ENCODE measurements at regions not wholly inside any gene's neighbourhood (a gene's known extent, or its start where the extent isn't known, plus 50 kb on each side); places are given as distances from the start of the nearest gene placed in this dataset.
A peak's percentile ranks its signal among the peaks of the same experiment; 100 is the strongest.
"Not testable (repeated sequence)": the region's sequence is repeated elsewhere in the genome, so short reads cannot be mapped to it uniquely, and the experiment has no call there.

DNA sequence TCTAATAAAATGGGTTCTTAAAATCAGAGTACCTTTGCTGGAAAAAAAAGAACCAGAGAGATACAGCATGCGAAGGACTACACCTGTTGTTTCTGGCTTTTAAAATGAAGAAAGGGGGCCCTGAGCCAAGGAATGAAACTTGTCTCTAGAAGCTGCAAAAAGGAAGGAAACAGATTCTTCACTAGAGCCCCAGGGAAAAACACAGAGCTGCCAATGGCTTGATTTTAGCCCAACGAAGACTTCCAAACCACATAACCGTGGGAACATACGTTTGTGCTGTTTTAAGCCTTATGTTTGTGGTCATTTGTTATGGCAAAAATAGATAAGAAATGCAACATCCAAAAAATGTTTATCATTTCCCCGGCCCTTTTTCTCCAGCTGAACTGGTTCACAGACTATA lies 780.0 kb downstream of the SORCS1 start:
- DNase-seq, result peak in 1 of 3 donors; percentile 63

DNA sequence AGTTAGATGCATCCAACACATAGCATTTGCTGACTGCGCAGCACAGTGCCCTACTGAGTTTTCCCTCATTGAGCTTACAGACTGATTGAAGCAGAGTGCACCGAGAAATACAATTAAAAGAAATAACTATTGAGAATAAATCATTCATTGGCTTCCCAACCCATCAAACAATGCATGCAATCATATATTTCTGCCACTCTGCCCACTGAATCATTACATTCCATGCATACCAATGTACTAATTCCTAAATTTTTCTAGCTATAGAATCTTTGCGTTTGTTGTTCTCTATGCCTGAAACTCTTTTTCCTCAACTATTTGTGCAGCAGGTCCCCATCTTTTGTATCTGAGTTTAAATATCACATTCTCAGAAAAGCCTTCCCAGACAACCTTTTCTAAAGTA lies 783.8 kb downstream of the SORCS1 start:
- DNase-seq, result no peak

DNA sequence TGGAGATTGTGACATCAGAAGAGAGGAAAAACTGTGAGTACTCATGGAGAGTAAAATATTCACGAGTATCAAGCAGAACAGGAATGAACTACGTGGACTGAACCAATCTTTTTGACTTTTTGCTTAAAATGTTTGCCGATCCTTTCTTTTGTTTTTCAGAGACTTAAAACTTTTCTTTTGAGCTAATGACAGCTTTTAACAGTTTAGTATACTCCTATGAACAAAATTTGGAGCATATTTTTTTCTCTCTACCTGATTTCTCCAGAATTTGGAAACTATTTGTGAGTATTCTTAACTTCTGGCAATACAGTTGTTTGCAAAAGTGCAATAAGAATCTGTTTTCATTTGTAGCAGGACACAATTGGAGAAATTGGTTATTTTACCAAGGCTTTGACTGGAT lies 786.3 kb downstream of the SORCS1 start:
- no peak for DNase-seq

DNA sequence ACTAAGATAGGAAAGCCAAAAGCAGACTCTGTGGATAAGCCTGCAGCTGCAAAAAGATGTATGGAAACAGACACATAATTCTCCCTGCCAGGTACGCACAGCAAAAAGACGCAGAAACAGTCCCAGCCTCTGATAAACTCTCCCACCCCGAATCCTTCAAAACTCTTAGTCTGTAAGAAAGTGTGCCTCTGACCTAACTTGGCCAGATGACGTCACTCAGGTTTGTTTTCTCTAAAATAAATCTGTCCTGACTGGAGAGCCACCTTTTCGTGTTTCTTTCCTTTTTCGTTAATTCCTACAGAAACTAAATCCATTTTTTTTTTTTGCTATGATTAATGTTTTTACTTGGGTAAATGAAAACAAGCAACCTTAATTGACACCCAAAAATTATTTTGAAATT lies 793.8 kb downstream of the SORCS1 start:
- DNase-seq, result no peak

DNA sequence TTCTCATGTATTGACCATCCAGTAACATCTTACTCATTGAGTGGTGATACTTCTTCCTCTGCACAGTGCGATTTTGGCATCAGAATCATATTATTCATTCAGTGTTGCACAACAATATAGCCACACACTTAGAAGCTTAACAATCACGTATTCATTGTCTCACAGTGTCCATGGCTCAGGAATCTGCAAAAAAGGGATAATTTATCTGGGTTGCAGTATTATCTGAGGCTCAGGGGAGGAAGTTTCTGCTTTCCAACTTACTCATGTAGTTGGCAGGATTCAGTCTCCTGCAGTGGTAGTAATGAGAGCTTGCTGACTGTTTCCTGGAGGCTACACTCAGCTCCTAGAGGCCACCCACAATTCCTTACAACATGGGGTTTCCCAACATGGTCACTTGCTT lies 803.6 kb downstream of the SORCS1 start:
- peak; percentile 9 to 86 (median 42) for DNase-seq

DNA sequence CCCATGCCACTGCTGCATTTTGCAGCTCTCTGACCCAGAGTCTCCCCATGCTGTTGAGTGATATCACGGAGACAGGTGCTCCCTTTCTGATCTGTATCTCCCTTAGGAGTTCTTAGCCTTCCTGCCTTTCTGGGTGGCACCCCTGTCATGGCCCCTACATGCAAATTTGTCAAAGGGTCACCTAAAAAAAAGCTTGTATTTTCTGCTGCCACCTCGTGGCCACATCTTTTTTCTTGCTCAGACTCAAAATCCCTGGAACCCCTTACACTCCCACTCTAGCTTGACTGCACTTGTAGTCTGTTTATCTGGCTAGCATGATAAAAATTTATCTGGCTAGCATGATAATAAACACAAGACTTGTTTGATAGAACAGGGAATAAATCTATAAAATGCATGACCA lies 809.1 kb downstream of the SORCS1 start:
- no peak for DNase-seq

DNA sequence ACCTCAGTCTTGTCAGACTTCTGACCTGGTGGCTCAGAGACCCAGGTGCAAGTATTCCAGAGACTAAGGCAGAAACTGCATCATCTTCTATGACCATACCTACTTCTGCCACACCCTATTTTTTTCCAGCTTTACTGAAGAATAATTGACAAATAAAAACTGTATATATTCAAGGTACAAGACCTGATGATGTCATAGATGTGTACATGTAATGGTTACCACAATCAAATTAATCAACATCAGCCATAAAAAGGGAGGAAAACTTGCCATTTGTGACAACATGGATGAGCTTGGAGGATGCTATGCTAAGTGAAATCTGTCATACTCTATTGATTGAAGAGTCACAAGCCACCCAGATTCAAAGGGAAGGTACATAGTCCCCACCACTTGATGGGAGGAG lies 815.6 kb downstream of the SORCS1 start:
- DNase-seq, result no peak

DNA sequence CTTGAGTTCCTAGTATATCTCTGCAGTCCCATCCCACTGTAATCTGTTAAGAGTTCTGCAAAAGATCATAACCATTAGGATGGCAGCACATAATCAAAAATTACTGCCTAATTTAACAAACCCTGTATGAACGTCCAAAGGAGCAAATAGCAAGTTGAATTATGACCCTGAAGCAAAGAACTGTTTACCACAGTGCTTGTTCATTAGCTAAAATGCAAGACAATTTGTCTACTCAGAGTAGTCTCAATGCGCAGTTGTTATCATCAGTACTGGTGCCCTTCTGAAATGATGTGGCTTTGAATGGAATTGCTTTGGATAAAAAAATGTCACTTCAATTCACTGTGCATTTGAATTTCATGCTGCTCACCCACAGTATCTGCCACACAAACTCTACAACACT lies 817.0 kb downstream of the SORCS1 start:
- no peak for DNase-seq

DNA sequence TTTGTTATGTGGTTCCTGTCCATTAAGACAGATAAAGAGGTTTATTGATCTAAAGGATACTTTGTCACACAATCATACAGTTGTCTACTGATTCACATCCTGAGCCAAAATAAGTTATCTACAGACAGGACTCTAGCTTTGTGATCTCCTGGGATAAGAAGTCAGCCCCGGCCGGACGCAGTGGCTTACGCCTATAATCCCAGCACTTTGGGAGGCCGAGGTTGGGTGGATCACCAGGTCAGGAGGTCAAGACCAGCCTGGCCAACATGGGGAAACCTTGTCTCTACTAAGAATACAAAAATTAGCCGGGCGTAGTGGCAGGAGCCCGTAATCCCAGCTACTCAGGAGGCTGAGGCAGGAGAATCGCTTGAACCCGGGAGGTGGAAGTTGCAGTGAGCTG lies 821.0 kb downstream of the SORCS1 start:
- not testable (repeated sequence) for DNase-seq

DNA sequence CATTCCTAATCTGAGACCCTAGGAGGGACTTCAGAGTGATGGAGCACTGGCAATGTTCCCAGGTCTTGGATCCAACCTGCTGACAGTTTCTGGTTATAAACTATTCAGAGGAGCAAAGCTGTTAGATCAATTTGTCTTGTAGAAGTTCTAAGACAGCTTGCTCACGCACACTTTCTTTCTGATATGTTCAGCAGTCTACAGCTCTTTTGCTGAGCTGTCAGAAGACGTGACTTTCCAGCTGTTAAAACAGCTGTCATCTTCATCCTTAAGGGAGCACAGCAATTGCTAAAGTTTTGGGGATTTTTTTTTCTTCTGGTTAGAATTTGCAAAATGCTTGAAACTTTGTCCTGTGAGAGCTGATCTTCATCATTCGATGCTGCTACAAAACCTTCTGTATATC lies 823.1 kb downstream of the SORCS1 start:
- DNase-seq, result peak in 1 of 3 donors; percentile 20

DNA sequence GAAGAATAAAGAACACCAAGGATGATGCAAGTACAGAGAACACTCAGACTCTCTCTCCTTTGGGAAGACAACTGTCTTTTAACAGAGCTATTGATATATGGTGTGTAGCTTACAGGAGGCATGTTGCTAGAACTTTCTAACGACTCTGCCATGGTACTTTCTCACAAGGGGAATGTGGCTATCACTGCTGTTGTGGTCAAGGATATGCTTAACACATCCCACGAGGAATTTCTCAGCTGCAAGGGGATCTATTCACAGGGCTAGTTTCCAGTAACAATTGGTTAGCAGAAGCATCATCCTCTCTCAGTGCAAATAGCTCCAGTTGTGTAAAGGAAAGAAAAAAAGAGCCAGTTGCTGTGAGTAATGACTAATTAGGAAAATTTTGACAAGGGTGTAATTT lies 826.0 kb downstream of the SORCS1 start:
- peak in 2 of 3 donors; percentile 36 to 41 for DNase-seq

DNA sequence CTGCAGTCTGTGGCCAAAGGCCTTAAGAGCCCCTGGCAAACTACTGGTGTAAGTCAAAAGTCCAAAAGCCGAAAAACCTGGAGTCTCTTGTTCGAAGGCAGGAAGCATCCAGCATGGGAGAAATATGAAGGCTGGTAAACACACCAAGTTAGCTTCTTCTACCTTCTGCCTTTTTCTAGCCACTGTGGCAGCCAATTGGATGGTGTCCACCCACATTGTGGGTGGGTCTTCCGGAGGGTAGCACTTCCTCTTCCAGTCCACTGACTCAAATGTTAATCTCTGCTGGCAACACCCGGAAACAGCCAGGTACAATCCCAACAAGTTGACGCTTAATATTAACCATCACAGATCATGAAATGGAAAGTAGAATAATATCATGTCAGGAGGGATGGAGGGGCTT lies 827.6 kb downstream of the SORCS1 start:
- DNase-seq, result no peak

DNA sequence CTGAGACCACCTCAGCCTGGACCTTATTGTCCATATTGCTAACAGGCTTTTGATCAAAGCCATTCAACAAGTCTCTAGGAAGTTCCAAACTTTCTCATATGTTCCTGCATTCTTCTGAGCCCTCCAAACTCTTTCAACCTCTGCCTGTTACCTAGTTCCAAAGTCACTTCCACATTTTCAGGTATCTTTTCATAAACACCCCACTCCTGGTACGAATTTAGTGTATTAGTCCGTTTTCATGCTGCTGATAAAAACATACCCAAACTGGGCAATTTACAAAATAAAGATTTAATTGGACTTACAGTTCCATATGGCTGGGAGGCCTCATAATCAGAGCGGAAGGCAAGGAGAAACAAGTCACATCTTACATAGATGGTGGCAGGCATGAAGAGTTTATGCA lies 836.8 kb downstream of the SORCS1 start:
- DNase-seq, result no peak

DNA sequence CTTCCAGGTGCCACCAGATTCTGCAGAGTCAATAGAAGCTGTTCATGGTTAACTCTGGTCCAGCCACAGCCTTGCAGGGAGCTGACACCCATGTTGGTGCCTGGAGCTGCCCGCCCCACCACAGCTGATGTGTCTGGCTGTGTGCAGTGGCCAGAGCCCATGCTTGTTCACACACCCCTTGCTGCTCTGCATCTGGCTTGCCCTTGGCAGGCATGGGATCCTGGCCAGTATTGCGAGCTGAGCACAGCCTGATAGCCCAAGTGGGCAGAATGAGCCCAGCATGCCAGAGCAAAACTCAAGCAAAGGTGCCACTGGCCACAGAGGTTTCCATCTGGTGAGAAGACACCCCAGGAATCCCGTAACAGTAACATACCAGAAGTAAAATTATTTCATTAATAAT lies 843.6 kb downstream of the SORCS1 start:
- DNase-seq, result no peak

DNA sequence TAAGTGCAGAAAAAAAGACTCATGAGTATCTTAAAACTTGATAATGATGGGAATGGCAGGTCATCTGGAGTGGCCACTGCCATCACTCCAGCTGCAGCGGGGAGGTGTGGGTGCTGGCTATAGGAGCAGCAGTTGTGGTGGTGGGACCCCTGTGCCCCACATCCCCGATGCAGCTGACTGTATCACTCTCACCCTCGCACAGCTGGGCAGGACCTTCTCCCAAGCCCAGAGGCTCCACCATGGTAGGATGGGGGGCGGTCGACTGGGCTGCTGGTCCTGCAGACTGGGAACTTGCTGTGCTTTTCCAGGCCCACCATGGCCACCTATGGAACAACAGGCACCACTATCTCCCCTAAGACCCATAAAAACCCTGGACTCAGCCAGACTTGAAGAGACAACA lies 844.4 kb downstream of the SORCS1 start:
- DNase-seq, result no peak

DNA sequence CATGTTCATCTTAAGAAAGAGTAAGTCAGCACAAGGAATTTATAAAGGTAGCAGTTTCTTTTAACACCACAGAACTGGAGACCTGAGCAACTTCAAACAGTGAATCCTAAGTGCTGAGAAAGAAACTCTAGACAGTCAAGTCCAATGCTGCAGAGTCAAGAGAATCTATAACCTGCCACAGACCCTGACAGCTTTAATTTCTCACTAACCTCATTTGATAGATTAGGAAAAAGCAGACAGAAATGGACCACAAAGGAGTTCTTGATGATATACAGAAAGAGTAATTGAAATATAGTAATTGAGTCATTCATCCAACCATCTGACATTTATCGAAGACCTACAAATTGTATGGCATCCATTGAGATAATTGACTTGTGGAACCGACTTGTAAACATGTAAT lies 847.0 kb downstream of the SORCS1 start:
- no peak for DNase-seq

DNA sequence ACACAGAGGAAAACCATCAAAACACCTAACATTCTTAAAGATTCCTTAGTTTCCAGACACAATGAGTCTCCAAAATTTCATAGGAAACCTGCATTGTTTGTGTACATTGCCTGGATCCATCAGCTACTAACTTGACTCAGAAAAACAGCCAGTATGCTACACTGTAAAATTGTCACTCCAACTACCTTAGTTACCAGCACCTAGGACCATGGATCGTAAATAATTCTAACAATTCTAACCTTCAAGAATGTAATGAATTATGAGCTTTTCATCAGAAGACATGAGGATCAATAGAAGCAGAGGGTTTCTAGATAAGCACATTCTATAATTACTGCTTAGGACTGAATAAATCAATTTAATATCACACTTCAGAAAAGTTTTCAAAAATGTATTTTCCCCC lies 851.5 kb downstream of the SORCS1 start:
- DNase-seq, result no peak

DNA sequence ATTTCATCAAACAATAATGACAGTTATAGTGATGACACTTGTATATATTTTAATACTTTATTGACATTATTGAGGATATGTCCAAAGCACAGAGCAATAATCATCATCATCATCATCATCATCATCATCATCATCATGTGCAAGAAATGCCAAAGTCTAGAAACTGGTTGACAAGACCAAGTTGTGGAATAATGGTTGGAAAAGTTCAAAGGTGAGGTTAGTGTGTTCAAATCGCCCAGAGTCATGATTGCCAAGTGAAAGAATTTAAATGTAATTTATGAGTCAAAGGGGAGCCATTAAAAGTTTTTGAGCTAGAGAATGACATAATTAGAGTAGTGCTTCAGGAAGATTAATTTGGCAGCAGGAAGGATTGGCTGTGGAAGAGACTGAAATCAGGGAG lies 852.4 kb downstream of the SORCS1 start:
- peak; percentile 38 to 81 (median 54) for DNase-seq

DNA sequence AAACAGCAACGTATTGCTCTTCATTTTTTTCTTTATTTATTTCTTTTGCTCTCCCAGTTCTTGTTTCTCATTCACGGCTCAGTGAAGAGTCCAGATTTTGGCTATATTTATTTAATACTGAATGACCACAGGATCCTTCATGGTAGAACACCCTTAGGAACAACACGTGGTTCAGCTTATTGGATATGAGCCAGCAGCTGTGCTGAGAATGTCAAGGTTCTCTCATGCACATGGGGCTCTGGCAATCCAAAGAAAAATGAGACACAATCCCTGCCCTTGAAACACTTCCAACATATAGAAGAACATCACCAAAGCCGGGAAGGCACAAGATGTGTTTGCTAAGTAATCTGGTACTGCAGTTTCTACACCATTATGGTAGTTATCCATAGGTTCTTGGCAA lies 852.9 kb downstream of the SORCS1 start:
- DNase-seq, result peak; percentile 59 to 91 (median 72)

DNA sequence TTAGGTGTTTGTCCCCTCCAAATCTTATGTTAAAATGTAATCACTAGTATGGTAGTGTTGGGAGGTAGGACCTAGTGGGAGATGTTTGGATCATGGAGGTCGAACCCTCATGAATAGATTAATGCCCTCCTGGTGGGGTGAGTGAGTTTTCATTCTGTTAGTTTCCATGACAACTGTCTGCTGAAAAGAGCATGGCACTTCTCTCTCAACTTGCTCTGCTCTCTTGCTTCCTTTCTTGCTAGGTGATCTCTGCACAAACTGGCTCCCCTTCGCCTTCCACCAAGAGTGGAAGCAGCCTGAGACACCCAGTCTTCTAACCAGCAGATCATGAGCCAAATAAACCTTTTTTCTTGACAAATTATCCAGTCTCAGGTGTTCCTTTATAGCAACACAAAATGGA lies 853.9 kb downstream of the SORCS1 start:
- no peak for DNase-seq

DNA sequence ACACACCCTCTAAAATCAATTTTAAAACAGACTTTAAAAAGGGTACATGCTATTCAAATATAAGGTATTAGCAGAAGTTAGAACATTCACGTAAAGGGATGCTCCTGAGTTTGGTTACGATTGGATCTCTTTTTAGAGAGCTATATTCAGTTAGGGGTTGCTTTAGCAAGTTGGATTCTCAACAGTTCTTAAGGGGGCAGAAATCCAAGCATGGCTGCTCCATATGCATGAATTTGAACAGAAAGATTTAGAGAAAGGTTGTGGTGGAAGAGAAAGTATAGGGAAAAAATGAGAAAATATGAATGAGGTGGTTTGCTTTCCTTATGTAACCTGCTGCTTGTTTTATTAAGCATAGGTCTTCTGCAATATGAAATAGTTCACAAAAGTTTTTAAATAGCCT lies 855.1 kb downstream of the SORCS1 start:
- no peak for DNase-seq

DNA sequence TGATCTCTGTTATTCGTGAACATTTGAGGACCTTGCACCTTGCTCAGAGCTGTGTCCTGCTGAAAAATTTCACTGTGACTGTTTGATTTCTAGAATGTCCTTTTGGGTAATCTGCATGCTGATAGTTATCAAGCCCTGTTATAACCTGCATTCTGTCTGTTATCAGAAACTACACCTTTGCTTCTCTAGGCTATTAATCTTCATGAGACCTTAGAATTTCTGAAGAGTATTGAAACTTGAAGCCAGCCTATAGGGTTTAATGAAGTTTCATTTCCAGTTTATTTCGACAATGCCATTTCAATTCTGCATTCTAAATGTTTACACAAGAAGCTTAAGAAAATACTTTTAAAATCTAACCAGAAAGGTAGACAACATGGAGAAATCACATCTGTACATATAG lies 856.2 kb downstream of the SORCS1 start:
- no peak for DNase-seq

DNA sequence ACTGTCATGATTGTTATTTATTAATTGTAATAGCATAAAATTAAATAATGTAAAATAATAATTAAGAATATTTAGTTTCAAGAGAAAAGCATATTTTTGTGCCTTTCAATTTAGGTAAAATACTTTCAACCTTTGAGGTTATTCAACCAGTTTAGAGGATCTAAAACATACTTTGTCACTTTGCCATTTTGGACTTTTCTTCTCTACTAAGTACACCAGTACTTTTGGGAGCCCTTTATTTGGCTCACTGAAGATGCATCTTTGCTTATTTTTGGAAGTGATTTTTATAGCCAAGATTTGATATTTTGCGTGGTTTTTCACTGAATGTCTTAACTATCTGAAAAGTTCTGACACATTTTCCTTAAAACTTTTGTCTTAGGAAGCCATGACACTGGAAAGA lies 860.5 kb downstream of the SORCS1 start:
- peak in 1 of 3 donors; percentile 21 for DNase-seq

DNA sequence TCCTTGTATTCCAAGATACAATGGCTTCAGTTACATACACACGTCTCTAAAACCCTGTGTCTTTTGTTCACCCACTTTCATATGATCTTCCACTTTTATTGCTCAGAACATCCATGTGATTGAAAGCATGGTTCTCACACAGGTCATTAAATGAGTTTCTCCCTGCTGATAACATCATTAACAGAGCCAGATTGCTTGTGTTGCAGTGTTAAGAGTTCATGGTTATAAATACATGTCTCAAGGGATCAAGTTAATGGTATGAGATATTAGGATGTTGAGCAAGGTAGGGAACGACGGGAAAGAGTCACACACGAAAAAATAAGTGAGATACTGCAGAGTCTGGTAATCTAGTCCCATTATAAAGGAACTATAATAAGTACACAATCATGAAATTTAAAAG lies 861.5 kb downstream of the SORCS1 start:
- no peak for DNase-seq

DNA sequence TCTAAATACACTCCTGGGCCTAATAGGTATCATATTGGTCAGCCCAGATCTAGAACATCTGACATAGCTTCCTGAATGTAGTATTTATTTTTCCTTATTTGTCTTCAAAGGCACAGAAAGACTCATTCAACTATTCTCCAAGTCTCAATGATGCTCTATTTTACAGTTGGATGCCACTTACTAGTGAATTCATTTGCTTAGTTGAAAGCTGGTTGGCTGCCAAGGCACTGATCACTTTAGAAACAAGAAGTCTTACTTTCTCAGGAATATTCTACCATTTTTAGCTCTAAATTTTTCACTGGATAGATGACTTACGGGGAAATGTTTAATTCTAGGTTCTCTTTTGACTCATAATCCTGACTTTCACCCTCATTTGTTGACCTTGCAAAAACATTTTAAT lies 863.4 kb downstream of the SORCS1 start:
- DNase-seq, result no peak

Data from muscle of back (tissue), 3 donors.